ENCODE measurements at regions not wholly inside any gene's neighbourhood (a gene's known extent, or its start where the extent isn't known, plus 50 kb on each side); places are given as distances from the start of the nearest gene placed in this dataset.

DNA sequence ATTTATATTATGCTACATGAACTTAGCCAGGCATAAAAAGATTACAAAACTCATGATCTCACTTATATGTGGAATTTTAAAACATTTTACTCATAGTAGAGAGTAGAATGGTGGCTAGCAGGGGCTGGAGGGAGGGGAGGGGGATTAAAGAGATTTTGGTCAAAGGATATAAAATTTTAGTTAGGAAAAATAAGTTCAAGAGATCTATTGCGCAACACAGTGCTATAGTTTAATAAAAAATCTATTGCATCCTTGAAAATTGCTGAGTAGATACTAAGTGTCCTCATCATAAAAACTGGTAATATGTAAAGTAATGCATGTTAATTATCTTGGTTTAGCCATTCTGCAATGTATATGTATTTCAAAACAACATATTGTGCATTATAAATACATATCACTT is 635.6 kb upstream of the NEGR1 start:
- no peak overlapping the region for H3K4me3 ChIP-seq (ENCODE audit: control insufficient read depth in 1 of 7, extremely low read depth in 1 of 7, insufficient read depth in 4 of 7, low read depth in 2 of 7, low read length in 6 of 7)
- H3K4me1 ChIP-seq (ENCODE audit: control extremely low read depth in 1 of 4, control insufficient read depth in 4 of 4, insufficient read depth in 4 of 4, low read length in 3 of 4): no peaks in the 10 kb centered on the region
- H3K27me3 ChIP-seq (replicated peaks in 2 of 5; ENCODE audit: control insufficient read depth in 4 of 5, insufficient read depth in 5 of 5, low read length in 4 of 5): no peaks in the 10 kb centered on the region
- no peaks in the 10 kb centered on the region for H3K9me3 ChIP-seq (ENCODE audit: control extremely low read depth in 1 of 5, control insufficient read depth in 4 of 5, insufficient read depth in 2 of 5, low read depth in 1 of 5, low read length in 4 of 5)
- no peaks in the 10 kb centered on the region for H3K36me3 ChIP-seq (ENCODE audit: control insufficient read depth in 4 of 4, insufficient read depth in 4 of 4, low read length in 3 of 4)
- no CpG with 5 or more reads among the region's 1 CpG for WGBS (ENCODE audit: insufficient coverage)
- ChIA-PET CTCF (no interaction called here), POLR2A (no interaction called here)
- H3K27ac ChIP-seq (ENCODE audit: insufficient read depth in 1 of 2, low read depth in 1 of 2, low read length in 2 of 2, poor library complexity in 1 of 2, severe bottlenecking in 2 of 2): no peak overlapping the region
- DNase-seq: no peak

DNA sequence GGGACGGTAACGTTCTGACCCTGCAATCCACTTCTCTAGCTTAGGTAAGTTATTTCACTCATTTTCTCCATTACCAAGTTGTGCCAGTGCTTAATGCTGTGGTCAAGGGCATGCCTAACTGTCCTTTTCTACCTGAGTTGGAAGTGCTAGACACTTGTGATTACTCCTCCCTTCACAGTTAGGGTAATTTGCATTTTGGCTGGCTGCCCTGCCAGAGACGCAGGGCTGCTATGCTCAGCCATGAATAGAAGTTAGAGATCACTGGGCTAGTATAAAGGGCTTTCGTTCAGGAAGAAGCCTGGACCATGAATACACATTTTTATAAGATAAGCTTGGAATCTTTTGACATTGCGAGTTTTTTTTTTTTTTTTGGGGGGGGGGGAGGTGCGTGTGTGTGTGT is 633.2 kb upstream of the NEGR1 start:
- 78% methylated on average over 4 of the region's 6 CpGs for WGBS (ENCODE audit: insufficient coverage)
- no peaks in the 10 kb centered on the region for H3K9me3 ChIP-seq (ENCODE audit: control extremely low read depth in 1 of 5, control insufficient read depth in 4 of 5, insufficient read depth in 2 of 5, low read depth in 1 of 5, low read length in 4 of 5)
- no peaks in the 10 kb centered on the region for H3K27me3 ChIP-seq (replicated peaks in 2 of 5; ENCODE audit: control insufficient read depth in 4 of 5, insufficient read depth in 5 of 5, low read length in 4 of 5)
- no peak overlapping the region for H3K27ac ChIP-seq (ENCODE audit: insufficient read depth in 1 of 2, low read depth in 1 of 2, low read length in 2 of 2, poor library complexity in 1 of 2, severe bottlenecking in 2 of 2)
- H3K4me3 ChIP-seq (ENCODE audit: control insufficient read depth in 1 of 7, extremely low read depth in 1 of 7, insufficient read depth in 4 of 7, low read depth in 2 of 7, low read length in 6 of 7): no peak overlapping the region
- no peaks in the 10 kb centered on the region for H3K4me1 ChIP-seq (ENCODE audit: control extremely low read depth in 1 of 4, control insufficient read depth in 4 of 4, insufficient read depth in 4 of 4, low read length in 3 of 4)
- POLR2A ChIA-PET: no interaction called here
- DNase-seq: no peak
- H3K36me3 ChIP-seq (ENCODE audit: control insufficient read depth in 4 of 4, insufficient read depth in 4 of 4, low read length in 3 of 4): no peaks in the 10 kb centered on the region
- CTCF ChIA-PET: no interaction called here

DNA sequence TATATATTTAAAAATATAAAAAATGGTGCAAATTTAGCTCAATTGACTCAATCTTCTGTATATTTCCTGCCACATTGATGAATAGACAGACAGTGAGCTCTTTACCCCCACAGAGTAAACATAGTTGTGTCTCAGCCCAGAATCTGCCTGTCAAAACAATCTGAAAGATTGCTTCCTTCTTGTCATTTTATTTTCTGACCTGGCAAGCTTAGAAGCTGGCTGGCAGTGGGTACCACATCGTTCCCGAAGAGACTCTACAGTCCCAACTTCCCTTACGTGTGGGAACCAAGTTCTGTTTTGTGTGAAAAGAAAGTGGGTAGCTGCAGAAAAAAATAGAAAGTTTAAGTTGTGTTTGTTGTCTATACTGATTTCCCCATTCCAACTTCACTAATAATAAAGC is 629.3 kb upstream of the NEGR1 start:
- POLR2A ChIA-PET: no interaction called here
- no peaks in the 10 kb centered on the region for H3K36me3 ChIP-seq (ENCODE audit: control insufficient read depth in 4 of 4, insufficient read depth in 4 of 4, low read length in 3 of 4)
- no peaks in the 10 kb centered on the region for H3K27me3 ChIP-seq (replicated peaks in 2 of 5; ENCODE audit: control insufficient read depth in 4 of 5, insufficient read depth in 5 of 5, low read length in 4 of 5)
- no peaks in the 10 kb centered on the region for H3K4me1 ChIP-seq (ENCODE audit: control extremely low read depth in 1 of 4, control insufficient read depth in 4 of 4, insufficient read depth in 4 of 4, low read length in 3 of 4)
- no peaks in the 10 kb centered on the region for H3K9me3 ChIP-seq (ENCODE audit: control extremely low read depth in 1 of 5, control insufficient read depth in 4 of 5, insufficient read depth in 2 of 5, low read depth in 1 of 5, low read length in 4 of 5)
- WGBS (ENCODE audit: insufficient coverage): no CpG with 5 or more reads among the region's 3 CpGs
- H3K27ac ChIP-seq (ENCODE audit: insufficient read depth in 1 of 2, low read depth in 1 of 2, low read length in 2 of 2, poor library complexity in 1 of 2, severe bottlenecking in 2 of 2): no peak overlapping the region
- CTCF ChIA-PET: no interaction called here
- DNase-seq: no peak
- no peak overlapping the region for H3K4me3 ChIP-seq (ENCODE audit: control insufficient read depth in 1 of 7, extremely low read depth in 1 of 7, insufficient read depth in 4 of 7, low read depth in 2 of 7, low read length in 6 of 7)

DNA sequence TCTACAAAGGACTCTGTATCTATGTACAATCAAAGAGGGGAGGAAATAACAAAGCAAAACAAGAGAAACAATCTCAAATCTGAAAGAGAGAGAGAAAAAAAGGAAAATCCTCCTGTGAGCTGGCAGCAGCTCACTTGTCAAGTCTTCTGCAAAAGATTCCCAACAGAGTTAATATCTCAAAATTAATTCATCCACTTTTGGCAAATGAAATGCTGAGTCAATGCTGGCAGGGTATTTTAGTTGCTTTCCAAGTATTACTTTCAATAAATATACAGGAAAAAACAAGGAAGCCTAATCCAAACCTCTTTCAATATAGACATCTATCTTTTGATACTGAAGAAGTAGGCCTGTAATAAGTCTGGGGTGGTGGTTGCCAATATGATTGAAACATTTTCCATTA is 613.9 kb upstream of the NEGR1 start:
- ChIA-PET POLR2A (no interaction called here), CTCF (no interaction called here)
- H3K36me3 ChIP-seq (ENCODE audit: control insufficient read depth in 4 of 4, insufficient read depth in 4 of 4, low read length in 3 of 4): no peaks in the 10 kb centered on the region
- no peak overlapping the region for H3K27ac ChIP-seq (ENCODE audit: insufficient read depth in 1 of 2, low read depth in 1 of 2, low read length in 2 of 2, poor library complexity in 1 of 2, severe bottlenecking in 2 of 2)
- no peak for DNase-seq
- no peaks in the 10 kb centered on the region for H3K9me3 ChIP-seq (ENCODE audit: control extremely low read depth in 1 of 5, control insufficient read depth in 4 of 5, insufficient read depth in 2 of 5, low read depth in 1 of 5, low read length in 4 of 5)
- no peaks in the 10 kb centered on the region for H3K27me3 ChIP-seq (replicated peaks in 2 of 5; ENCODE audit: control insufficient read depth in 4 of 5, insufficient read depth in 5 of 5, low read length in 4 of 5)
- no peaks in the 10 kb centered on the region for H3K4me1 ChIP-seq (ENCODE audit: control extremely low read depth in 1 of 4, control insufficient read depth in 4 of 4, insufficient read depth in 4 of 4, low read length in 3 of 4)
- H3K4me3 ChIP-seq (ENCODE audit: control insufficient read depth in 1 of 7, extremely low read depth in 1 of 7, insufficient read depth in 4 of 7, low read depth in 2 of 7, low read length in 6 of 7): no peak overlapping the region

DNA sequence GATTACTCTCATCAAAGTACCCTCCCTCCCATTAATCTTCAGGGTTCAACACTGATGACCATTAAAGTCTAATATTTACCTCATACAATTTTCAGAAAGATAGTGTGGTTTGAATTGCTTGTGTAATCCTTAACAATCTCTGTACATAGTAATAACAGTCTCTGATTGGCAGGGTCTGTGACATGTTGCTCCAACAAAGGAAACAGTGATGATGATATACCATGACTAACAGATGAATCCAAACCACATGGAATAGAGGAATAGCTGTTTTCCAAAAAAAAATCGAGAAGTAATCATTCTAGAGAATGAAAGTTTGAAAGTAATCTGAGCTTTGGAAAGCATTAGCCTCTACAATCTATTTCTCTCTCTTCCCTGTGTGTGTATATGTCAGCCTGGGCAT is 610.1 kb upstream of the NEGR1 start:
- Histone ChIP-seq H3K4me1 (ENCODE audit: control extremely low read depth in 1 of 4, control insufficient read depth in 4 of 4, insufficient read depth in 4 of 4, low read length in 3 of 4) (no peaks in the 10 kb centered on the region), H3K4me3 (ENCODE audit: control insufficient read depth in 1 of 7, extremely low read depth in 1 of 7, insufficient read depth in 4 of 7, low read depth in 2 of 7, low read length in 6 of 7) (no peak overlapping the region), H3K36me3 (ENCODE audit: control insufficient read depth in 4 of 4, insufficient read depth in 4 of 4, low read length in 3 of 4) (no peaks in the 10 kb centered on the region), H3K27me3 (replicated peaks in 2 of 5; ENCODE audit: control insufficient read depth in 4 of 5, insufficient read depth in 5 of 5, low read length in 4 of 5) (no peaks in the 10 kb centered on the region), H3K9me3 (ENCODE audit: control extremely low read depth in 1 of 5, control insufficient read depth in 4 of 5, insufficient read depth in 2 of 5, low read depth in 1 of 5, low read length in 4 of 5) (no peaks in the 10 kb centered on the region), H3K27ac (ENCODE audit: insufficient read depth in 1 of 2, low read depth in 1 of 2, low read length in 2 of 2, poor library complexity in 1 of 2, severe bottlenecking in 2 of 2) (no peak overlapping the region)
- WGBS (ENCODE audit: insufficient coverage): no CpG with 5 or more reads among the region's 1 CpG
- ChIA-PET CTCF (interaction anchor here (0.6 kb wide), 1 partner anchor 1054 kb away, joined by 3 read pairs; no protein-coding TSS in a partner anchor), POLR2A (no interaction called here)
- no peak for DNase-seq

DNA sequence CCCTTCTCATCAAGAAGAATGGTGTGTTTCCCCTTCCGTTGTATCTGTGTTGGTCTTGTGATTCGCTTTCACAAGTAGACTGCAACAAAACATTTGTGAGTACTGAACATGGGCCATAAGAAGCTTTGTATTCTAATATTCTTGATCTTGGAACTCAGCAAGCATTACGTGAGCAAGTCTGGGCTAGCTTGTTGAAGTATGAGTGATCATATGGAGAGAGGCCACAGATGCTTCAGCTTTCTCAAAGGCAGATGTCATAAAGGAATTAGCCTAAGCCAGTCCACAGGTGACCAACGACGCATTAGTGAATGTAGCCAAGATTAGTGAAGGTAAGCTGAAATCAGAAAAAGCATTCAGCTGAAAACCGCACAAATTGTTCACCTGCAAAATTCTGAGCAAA is 609.6 kb upstream of the NEGR1 start:
- DNase-seq: no peak
- no peaks in the 10 kb centered on the region for H3K27me3 ChIP-seq (replicated peaks in 2 of 5; ENCODE audit: control insufficient read depth in 4 of 5, insufficient read depth in 5 of 5, low read length in 4 of 5)
- H3K4me1 ChIP-seq (ENCODE audit: control extremely low read depth in 1 of 4, control insufficient read depth in 4 of 4, insufficient read depth in 4 of 4, low read length in 3 of 4): no peaks in the 10 kb centered on the region
- ChIA-PET CTCF (no interaction called here), POLR2A (no interaction called here)
- H3K4me3 ChIP-seq (ENCODE audit: control insufficient read depth in 1 of 7, extremely low read depth in 1 of 7, insufficient read depth in 4 of 7, low read depth in 2 of 7, low read length in 6 of 7): no peak overlapping the region
- WGBS (ENCODE audit: insufficient coverage): 99% methylated on average over 6 of the region's 6 CpGs
- no peaks in the 10 kb centered on the region for H3K36me3 ChIP-seq (ENCODE audit: control insufficient read depth in 4 of 4, insufficient read depth in 4 of 4, low read length in 3 of 4)
- H3K27ac ChIP-seq (ENCODE audit: insufficient read depth in 1 of 2, low read depth in 1 of 2, low read length in 2 of 2, poor library complexity in 1 of 2, severe bottlenecking in 2 of 2): no peak overlapping the region
- no peaks in the 10 kb centered on the region for H3K9me3 ChIP-seq (ENCODE audit: control extremely low read depth in 1 of 5, control insufficient read depth in 4 of 5, insufficient read depth in 2 of 5, low read depth in 1 of 5, low read length in 4 of 5)

DNA sequence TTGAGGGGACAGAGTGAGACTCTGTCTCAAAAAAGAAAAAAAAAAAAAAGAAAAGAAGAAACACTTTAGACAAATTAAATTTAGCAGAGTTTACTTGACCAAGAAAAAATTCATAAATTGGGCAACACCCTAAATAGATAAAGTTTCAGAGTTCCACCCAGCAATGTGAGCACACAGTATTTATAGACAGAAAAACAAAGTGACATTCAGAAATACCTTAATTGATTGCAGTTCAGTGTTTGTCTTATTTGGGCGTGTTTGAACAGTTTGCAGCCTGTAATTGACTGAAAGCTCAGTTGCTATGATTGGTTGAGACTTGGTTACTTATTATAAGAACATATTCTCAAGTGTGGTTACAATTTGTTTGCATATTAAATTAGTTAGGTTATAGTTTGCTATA is 603.5 kb upstream of the NEGR1 start:
- POLR2A ChIA-PET: no interaction called here
- CTCF ChIA-PET: no interaction called here
- H3K4me1 ChIP-seq (ENCODE audit: control extremely low read depth in 1 of 4, control insufficient read depth in 4 of 4, insufficient read depth in 4 of 4, low read length in 3 of 4): no peaks in the 10 kb centered on the region
- no peaks in the 10 kb centered on the region for H3K27me3 ChIP-seq (replicated peaks in 2 of 5; ENCODE audit: control insufficient read depth in 4 of 5, insufficient read depth in 5 of 5, low read length in 4 of 5)
- no peaks in the 10 kb centered on the region for H3K9me3 ChIP-seq (ENCODE audit: control extremely low read depth in 1 of 5, control insufficient read depth in 4 of 5, insufficient read depth in 2 of 5, low read depth in 1 of 5, low read length in 4 of 5)
- no peaks in the 10 kb centered on the region for H3K36me3 ChIP-seq (ENCODE audit: control insufficient read depth in 4 of 4, insufficient read depth in 4 of 4, low read length in 3 of 4)
- H3K27ac ChIP-seq (ENCODE audit: insufficient read depth in 1 of 2, low read depth in 1 of 2, low read length in 2 of 2, poor library complexity in 1 of 2, severe bottlenecking in 2 of 2): no peak overlapping the region
- no peak for DNase-seq
- WGBS (ENCODE audit: insufficient coverage): no CpG with 5 or more reads among the region's 1 CpG
- no peak overlapping the region for H3K4me3 ChIP-seq (ENCODE audit: control insufficient read depth in 1 of 7, extremely low read depth in 1 of 7, insufficient read depth in 4 of 7, low read depth in 2 of 7, low read length in 6 of 7)

DNA sequence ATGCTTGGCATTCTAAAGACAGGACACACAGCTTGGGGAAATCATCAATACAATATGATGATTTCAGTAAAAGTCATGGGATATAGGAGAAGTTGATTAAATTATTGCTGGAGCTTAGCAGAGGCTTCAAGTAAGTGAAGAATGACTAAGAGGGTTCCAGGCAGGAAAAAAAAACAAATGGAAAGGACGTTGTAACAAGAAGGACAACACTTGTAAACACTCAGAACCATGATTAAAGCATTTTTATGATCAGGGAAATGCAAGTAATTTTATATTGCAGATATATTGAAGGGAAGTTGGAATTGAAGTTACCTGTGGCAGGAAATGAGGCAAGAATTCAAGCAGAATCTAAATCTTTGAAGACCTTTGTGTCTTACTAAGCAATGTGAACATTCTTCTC is 602.7 kb upstream of the NEGR1 start:
- no peak overlapping the region for H3K4me3 ChIP-seq (ENCODE audit: control insufficient read depth in 1 of 7, extremely low read depth in 1 of 7, insufficient read depth in 4 of 7, low read depth in 2 of 7, low read length in 6 of 7)
- POLR2A ChIA-PET: no interaction called here
- no peak overlapping the region for H3K27ac ChIP-seq (ENCODE audit: insufficient read depth in 1 of 2, low read depth in 1 of 2, low read length in 2 of 2, poor library complexity in 1 of 2, severe bottlenecking in 2 of 2)
- DNase-seq: no peak
- H3K27me3 ChIP-seq (replicated peaks in 2 of 5; ENCODE audit: control insufficient read depth in 4 of 5, insufficient read depth in 5 of 5, low read length in 4 of 5): no peaks in the 10 kb centered on the region
- no peaks in the 10 kb centered on the region for H3K36me3 ChIP-seq (ENCODE audit: control insufficient read depth in 4 of 4, insufficient read depth in 4 of 4, low read length in 3 of 4)
- no peaks in the 10 kb centered on the region for H3K4me1 ChIP-seq (ENCODE audit: control extremely low read depth in 1 of 4, control insufficient read depth in 4 of 4, insufficient read depth in 4 of 4, low read length in 3 of 4)
- H3K9me3 ChIP-seq (ENCODE audit: control extremely low read depth in 1 of 5, control insufficient read depth in 4 of 5, insufficient read depth in 2 of 5, low read depth in 1 of 5, low read length in 4 of 5): no peaks in the 10 kb centered on the region
- CTCF ChIA-PET: no interaction called here
- WGBS (ENCODE audit: insufficient coverage): 71% methylated on average over 1 of the region's 1 CpG
